ENCODE measurements at regions not wholly inside any gene's neighbourhood (a gene's known extent, or its start where the extent isn't known, plus 50 kb on each side); places are given as distances from the start of the nearest gene placed in this dataset.

- no TSS peak for BruUV-seq (replicated peaks)
- Histone ChIP-seq H3K4me2 (ENCODE audit: low read length) (no peak overlapping the region), H3K9me2 (ENCODE audit: insufficient read depth) (no peaks in the 10 kb centered on the region), H3K27ac (ENCODE audit: low read depth, low read length) (no peak overlapping the region), H3K4me1 (ENCODE audit: control insufficient read depth in 1 of 2, insufficient read depth in 2 of 2, low read length in 2 of 2) (no peaks in the 10 kb centered on the region), H2AFZ (ENCODE audit: low read depth, low read length, poor library complexity, severe bottlenecking) (no peak overlapping the region), H3K4me3 (replicated peaks in 1 of 2; ENCODE audit: low read depth in 1 of 2, low read length in 2 of 2) (no peak overlapping the region), H3K9ac (ENCODE audit: low read length) (no peak overlapping the region), H3K36me3 (ENCODE audit: control insufficient read depth in 1 of 2, insufficient read depth in 2 of 2, low read length in 2 of 2) (no peaks in the 10 kb centered on the region), H4K20me1 (ENCODE audit: insufficient read depth) (no peaks in the 10 kb centered on the region), H3K79me2 (ENCODE audit: insufficient read depth, low read length) (no peaks in the 10 kb centered on the region), H3K27me3 (ENCODE audit: insufficient read depth, low read length) (no peaks in the 10 kb centered on the region), H3K9me3 (ENCODE audit: control insufficient read depth in 1 of 2, insufficient read depth in 1 of 2, low read depth in 1 of 2, low read length in 2 of 2) (no peaks in the 10 kb centered on the region)
- ChIA-PET CTCF (no interaction called here), RAD21 (ENCODE audit: low non-redundant PET in 1 of 2, low total read pairs in 2 of 2, uncharacterized antibody in 2 of 2, unreplicated experiment in 2 of 2) (no interaction called here), POLR2A (no interaction called here)
- no peak for DNase-seq (ENCODE audit: low read depth, low spot score)
- TF ChIP-seq ZFX (IDR thresholded peaks at IDR 0.05) = no peak
- no peak for TF ChIP-seq EGR1 (IDR thresholded peaks at IDR 0.05; ENCODE audit: low read depth)
- no peak for TF ChIP-seq SP1 (IDR thresholded peaks at IDR 0.05; ENCODE audit: low read depth)
- TF ChIP-seq TCF7L2 (IDR thresholded peaks at IDR 0.05; ENCODE audit: borderline replicate concordance, extremely low read depth, insufficient read depth, insufficient read length) = no peak
- no peak for TF ChIP-seq FOSL1 (IDR thresholded peaks at IDR 0.05; ENCODE audit: low read depth)
- no peak for TF ChIP-seq MAX (IDR thresholded peaks at IDR 0.05)
- TF ChIP-seq EZH2phosphoT487 (IDR thresholded peaks at IDR 0.05; ENCODE audit: borderline replicate concordance) = no peak
- no peak for TF ChIP-seq EZH2 (IDR thresholded peaks at IDR 0.05)
- TF ChIP-seq ZBTB33 (IDR thresholded peaks at IDR 0.05; ENCODE audit: extremely low read depth, insufficient replicate concordance, low read length) = no peak
- no peak for TF ChIP-seq CTCF (IDR thresholded peaks at IDR 0.05 in 2 of 3, conservative IDR thresholded peaks at IDR 0.05 in 1 of 3; ENCODE audit: borderline replicate concordance in 1 of 3, insufficient read depth in 1 of 3, low read depth in 2 of 3, low read length in 2 of 3)
- TF ChIP-seq ZNF274 (IDR thresholded peaks at IDR 0.05; ENCODE audit: low read depth, low read length) = no peak
- TF ChIP-seq SRF (IDR thresholded peaks at IDR 0.05; ENCODE audit: low read depth) = no peak
- no peak for TF ChIP-seq CEBPB (IDR thresholded peaks at IDR 0.05; ENCODE audit: low read depth)
- TF ChIP-seq POLR2A (IDR thresholded peaks at IDR 0.05; ENCODE audit: borderline replicate concordance, extremely low read depth, insufficient read depth, insufficient read length) = no peak
- TF ChIP-seq CBX3 (IDR thresholded peaks at IDR 0.05; ENCODE audit: low read depth) = no peak
- TF ChIP-seq ATF3 (IDR thresholded peaks at IDR 0.05) = no peak
- no peak for TF ChIP-seq ELF1 (IDR thresholded peaks at IDR 0.05; ENCODE audit: borderline replicate concordance, low read depth)
- intact Hi-C loops (cut with micrococcal nuclease) = no loop called here
- ATAC-seq = no peak
These were observed 1119.0 kb downstream of the BRD1 start for GRCh38 chr22:48708558-48709245.
